ENCODE measurements at regions not wholly inside any gene's neighbourhood (a gene's known extent, or its start where the extent isn't known, plus 50 kb on each side); places are given as distances from the start of the nearest gene placed in this dataset.

DNA sequence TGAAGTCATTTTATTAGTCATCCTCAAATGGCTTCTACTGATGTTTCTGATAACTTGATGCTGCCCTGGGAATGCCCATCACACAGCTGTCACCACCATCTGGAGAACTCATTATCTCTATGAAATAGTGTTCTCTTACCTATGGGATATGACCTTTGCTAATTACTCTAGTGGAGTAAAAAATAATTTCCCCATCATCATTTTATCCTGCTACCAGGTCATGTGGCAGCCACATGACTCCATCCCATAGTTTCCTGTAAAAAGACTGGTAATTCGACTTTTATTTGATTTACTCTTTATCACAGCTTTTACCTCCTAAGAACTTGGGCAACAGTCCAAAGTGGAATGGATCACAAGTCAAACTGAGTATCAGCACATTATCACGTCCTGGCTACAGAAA lies 76.1 kb upstream of the USP25 start:
- no peaks in the 10 kb centered on the region for H3K36me3 Mint-ChIP-seq
- Histone ChIP-seq H3K27ac (ENCODE audit: low read depth, low read length) (no peak overlapping the region), H3K4me3 (ENCODE audit: low read length) (no peak overlapping the region), H3K36me3 (ENCODE audit: control insufficient read depth in 2 of 3, insufficient read depth in 3 of 3, low read length in 3 of 3) (no peaks in the 10 kb centered on the region), H3K4me1 (ENCODE audit: control insufficient read depth in 2 of 2, insufficient read depth in 2 of 2, low read length in 2 of 2) (no peaks in the 10 kb centered on the region), H3K9me3 (ENCODE audit: control insufficient read depth in 2 of 3, low read length in 3 of 3) (no peaks in the 10 kb centered on the region), H3K27me3 (ENCODE audit: control insufficient read depth in 2 of 2, insufficient read depth in 2 of 2, low read length in 2 of 2) (no peaks in the 10 kb centered on the region)
- ChIA-PET POLR2A (no interaction called here), CTCF (no interaction called here)
- DNase-seq (no peak), ATAC-seq (no peak)
- no peaks in the 10 kb centered on the region for H3K4me1 Mint-ChIP-seq
- intact Hi-C loops (cut with micrococcal nuclease) = no loop called here
- H3K27ac Mint-ChIP-seq = no peak overlapping the region
- no peaks in the 10 kb centered on the region for H3K9me3 Mint-ChIP-seq
- H3K4me3 Mint-ChIP-seq = no peak overlapping the region
- peaks cover 0 to 7% (median 3%) of the 10 kb centered on the region in 5 donors for H3K27me3 Mint-ChIP-seq

DNA sequence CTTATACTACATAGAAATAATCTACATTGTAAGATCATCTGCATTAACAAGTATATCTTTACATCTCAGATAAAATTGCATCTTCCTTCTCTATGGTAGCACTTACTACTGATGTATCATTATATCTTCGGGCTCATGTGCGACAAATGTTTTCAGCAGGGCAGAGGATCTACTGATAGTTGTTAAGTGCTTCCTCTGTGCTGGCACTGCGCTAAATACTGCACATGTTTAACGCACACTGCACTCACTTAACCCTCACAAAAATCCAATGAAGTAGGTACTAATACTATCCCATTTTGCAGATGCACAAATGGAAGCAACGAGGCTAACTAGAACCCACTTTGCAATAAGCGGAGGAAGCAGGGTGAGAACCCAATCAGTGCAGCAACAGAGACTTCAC lies 75.6 kb upstream of the USP25 start:
- DNase-seq = no peak
- Mint-ChIP-seq H3K9me3 (no peaks in the 10 kb centered on the region), H3K4me3 (no peak overlapping the region), H3K27me3 (peaks cover 0 to 6% (median 3%) of the 10 kb centered on the region in 5 donors), H3K4me1 (no peaks in the 10 kb centered on the region), H3K27ac (no peak overlapping the region), H3K36me3 (no peaks in the 10 kb centered on the region)
- no peaks in the 10 kb centered on the region for H3K36me3 ChIP-seq (ENCODE audit: control insufficient read depth in 2 of 3, insufficient read depth in 3 of 3, low read length in 3 of 3)
- no peaks in the 10 kb centered on the region for H3K9me3 ChIP-seq (ENCODE audit: control insufficient read depth in 2 of 3, low read length in 3 of 3)
- H3K4me3 ChIP-seq (ENCODE audit: low read length) = no peak overlapping the region
- ATAC-seq = no peak
- POLR2A ChIA-PET = no interaction called here
- CTCF ChIA-PET = no interaction called here
- H3K27me3 ChIP-seq (ENCODE audit: control insufficient read depth in 2 of 2, insufficient read depth in 2 of 2, low read length in 2 of 2) = no peaks in the 10 kb centered on the region
- H3K27ac ChIP-seq (ENCODE audit: low read depth, low read length) = no peak overlapping the region
- no peaks in the 10 kb centered on the region for H3K4me1 ChIP-seq (ENCODE audit: control insufficient read depth in 2 of 2, insufficient read depth in 2 of 2, low read length in 2 of 2)
- intact Hi-C loops (cut with micrococcal nuclease) = no loop called here

DNA sequence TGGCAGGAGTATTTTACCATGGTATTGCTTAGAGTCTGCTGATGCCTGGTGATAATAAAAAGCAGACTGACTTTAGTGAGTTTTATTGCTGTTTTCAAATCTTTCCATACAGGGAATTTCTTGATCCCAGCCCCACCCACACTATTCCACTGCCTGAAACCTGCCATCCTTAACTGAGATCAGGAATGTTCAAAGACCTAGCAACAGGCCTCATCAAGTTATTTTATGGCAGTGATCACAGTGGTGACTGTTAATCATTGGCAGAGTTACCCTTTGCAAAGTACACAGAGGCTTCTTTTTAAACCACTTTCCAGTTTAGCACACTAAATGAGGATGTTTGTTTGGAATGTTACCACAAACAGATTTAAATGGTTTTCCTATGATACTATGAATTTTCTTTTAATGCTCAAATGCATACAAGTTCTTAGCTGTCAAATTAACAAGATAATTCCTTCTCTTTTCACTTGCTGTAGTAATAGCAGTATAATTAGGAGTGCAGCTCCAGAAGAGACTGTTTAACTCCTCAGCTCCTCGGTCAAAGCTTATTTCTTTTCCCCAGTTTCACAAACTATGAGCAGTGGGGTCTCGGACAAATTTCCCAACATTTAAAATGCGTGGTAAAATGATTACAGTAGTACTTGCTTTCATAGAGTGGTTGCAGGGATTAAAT lies 69.9 kb upstream of the USP25 start:
- ChIA-PET CTCF (no interaction called here), POLR2A (no interaction called here)
- H3K27me3 Mint-ChIP-seq = peaks cover 0 to 5% (median 0%) of the 10 kb centered on the region in 5 donors

DNA sequence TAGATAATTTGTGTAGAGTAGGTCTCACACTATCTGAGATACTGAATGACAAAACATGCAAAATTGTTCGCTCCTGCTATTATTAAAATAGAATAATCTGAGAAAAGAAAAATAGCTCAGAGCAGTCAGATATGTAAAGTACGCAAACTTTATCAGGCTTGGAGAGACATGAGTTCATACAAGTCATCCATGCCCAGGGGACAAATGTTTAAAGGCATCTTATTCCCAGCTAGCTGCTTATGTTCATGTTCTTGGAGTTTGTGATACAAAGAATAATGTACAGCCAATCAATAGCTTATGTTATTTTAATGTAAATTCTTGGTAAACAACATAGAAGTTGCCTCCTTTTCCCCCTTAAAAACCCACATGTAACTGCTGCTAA lies 69.4 kb upstream of the USP25 start:
- Mint-ChIP-seq H3K4me3 (no peak overlapping the region), H3K9me3 (no peaks in the 10 kb centered on the region), H3K27ac (no peak overlapping the region), H3K4me1 (no peaks in the 10 kb centered on the region), H3K36me3 (no peaks in the 10 kb centered on the region), H3K27me3 (peaks cover 0 to 5% (median 0%) of the 10 kb centered on the region in 5 donors)
- Histone ChIP-seq H3K27ac (ENCODE audit: low read depth, low read length) (no peak overlapping the region), H3K4me3 (ENCODE audit: low read length) (no peak overlapping the region), H3K27me3 (ENCODE audit: control insufficient read depth in 2 of 2, insufficient read depth in 2 of 2, low read length in 2 of 2) (no peaks in the 10 kb centered on the region), H3K36me3 (ENCODE audit: control insufficient read depth in 2 of 3, insufficient read depth in 3 of 3, low read length in 3 of 3) (no peaks in the 10 kb centered on the region), H3K9me3 (ENCODE audit: control insufficient read depth in 2 of 3, low read length in 3 of 3) (no peaks in the 10 kb centered on the region), H3K4me1 (ENCODE audit: control insufficient read depth in 2 of 2, insufficient read depth in 2 of 2, low read length in 2 of 2) (no peaks in the 10 kb centered on the region)
- ATAC-seq (no peak), DNase-seq (no peak)
- intact Hi-C loops (cut with micrococcal nuclease) = no loop called here
- ChIA-PET CTCF (no interaction called here), POLR2A (no interaction called here)

More for the DNA sequence above, 69.9 kb upstream of the USP25 start:
- no peaks in the 10 kb centered on the region for H3K36me3 Mint-ChIP-seq
- Histone ChIP-seq H3K9me3 (ENCODE audit: control insufficient read depth in 2 of 3, low read length in 3 of 3) (no peaks in the 10 kb centered on the region), H3K27me3 (ENCODE audit: control insufficient read depth in 2 of 2, insufficient read depth in 2 of 2, low read length in 2 of 2) (no peaks in the 10 kb centered on the region), H3K4me3 (ENCODE audit: low read length) (no peak overlapping the region), H3K4me1 (ENCODE audit: control insufficient read depth in 2 of 2, insufficient read depth in 2 of 2, low read length in 2 of 2) (no peaks in the 10 kb centered on the region), H3K36me3 (ENCODE audit: control insufficient read depth in 2 of 3, insufficient read depth in 3 of 3, low read length in 3 of 3) (no peaks in the 10 kb centered on the region), H3K27ac (ENCODE audit: low read depth, low read length) (no peak overlapping the region)
- no peaks in the 10 kb centered on the region for H3K4me1 Mint-ChIP-seq
- no peak overlapping the region for H3K27ac Mint-ChIP-seq
- no peak overlapping the region for H3K4me3 Mint-ChIP-seq
- intact Hi-C loops (cut with micrococcal nuclease) = no loop called here
- no peaks in the 10 kb centered on the region for H3K9me3 Mint-ChIP-seq
- ATAC-seq = no peak
- no peak for DNase-seq

DNA sequence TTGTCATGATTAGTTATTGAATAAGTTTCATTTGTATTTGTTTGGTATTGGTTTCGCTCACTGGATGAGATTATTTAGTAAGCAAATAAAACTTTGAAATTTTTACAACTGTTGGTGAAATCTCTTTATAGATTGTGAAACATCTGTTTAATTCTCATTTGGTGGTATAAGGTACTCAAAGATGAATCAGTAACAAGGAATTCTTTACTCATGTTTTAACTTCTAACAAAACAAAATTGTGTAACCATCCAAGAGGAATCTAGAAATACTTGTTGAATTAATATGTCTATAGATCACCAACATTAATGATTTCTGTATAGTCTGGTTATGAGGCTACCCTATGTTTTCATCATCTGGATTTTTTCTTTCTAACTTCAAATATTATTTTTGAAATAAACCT lies 62.8 kb upstream of the USP25 start:
- Mint-ChIP-seq H3K36me3 (no peaks in the 10 kb centered on the region), H3K27me3 (no peaks in the 10 kb centered on the region), H3K27ac (no peak overlapping the region), H3K9me3 (no peaks in the 10 kb centered on the region), H3K4me1 (no peaks in the 10 kb centered on the region), H3K4me3 (no peak overlapping the region)
- no peak overlapping the region for H3K27ac ChIP-seq (ENCODE audit: low read depth, low read length)
- H3K27me3 ChIP-seq (ENCODE audit: control insufficient read depth in 2 of 2, insufficient read depth in 2 of 2, low read length in 2 of 2) = no peaks in the 10 kb centered on the region
- intact Hi-C loops (cut with micrococcal nuclease) = no loop called here
- ChIA-PET CTCF (no interaction called here), POLR2A (no interaction called here)
- no peaks in the 10 kb centered on the region for H3K36me3 ChIP-seq (ENCODE audit: control insufficient read depth in 2 of 3, insufficient read depth in 3 of 3, low read length in 3 of 3)
- no peaks in the 10 kb centered on the region for H3K9me3 ChIP-seq (ENCODE audit: control insufficient read depth in 2 of 3, low read length in 3 of 3)
- no peak for DNase-seq
- ATAC-seq = no peak
- H3K4me1 ChIP-seq (ENCODE audit: control insufficient read depth in 2 of 2, insufficient read depth in 2 of 2, low read length in 2 of 2) = no peaks in the 10 kb centered on the region
- H3K4me3 ChIP-seq (ENCODE audit: low read length) = no peak overlapping the region

DNA sequence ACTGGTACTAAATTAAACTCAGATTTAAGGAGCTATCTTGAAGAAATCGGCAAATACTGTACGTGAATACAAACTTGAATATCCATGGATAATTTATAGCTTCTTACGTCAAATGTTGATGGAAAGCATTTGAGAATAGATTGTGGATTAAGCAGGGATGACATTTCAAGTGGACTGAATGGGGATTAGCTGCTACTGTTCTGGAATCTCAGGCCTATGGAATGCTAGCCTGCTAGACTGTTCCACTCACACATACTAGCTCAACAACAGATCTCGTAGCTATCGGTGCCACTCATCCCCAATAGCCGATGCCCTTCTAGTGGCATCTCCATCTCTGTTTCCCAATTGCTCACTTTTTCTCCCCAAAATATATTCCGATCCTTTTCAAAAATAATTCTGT lies 62.0 kb upstream of the USP25 start:
- Histone ChIP-seq H3K36me3 (ENCODE audit: control insufficient read depth in 2 of 3, insufficient read depth in 3 of 3, low read length in 3 of 3) (no peaks in the 10 kb centered on the region), H3K27me3 (ENCODE audit: control insufficient read depth in 2 of 2, insufficient read depth in 2 of 2, low read length in 2 of 2) (no peaks in the 10 kb centered on the region), H3K9me3 (ENCODE audit: control insufficient read depth in 2 of 3, low read length in 3 of 3) (no peaks in the 10 kb centered on the region), H3K4me3 (ENCODE audit: low read length) (no peak overlapping the region), H3K27ac (ENCODE audit: low read depth, low read length) (no peak overlapping the region), H3K4me1 (ENCODE audit: control insufficient read depth in 2 of 2, insufficient read depth in 2 of 2, low read length in 2 of 2) (no peaks in the 10 kb centered on the region)
- Mint-ChIP-seq H3K27ac (no peak overlapping the region), H3K27me3 (no peaks in the 10 kb centered on the region), H3K4me1 (no peaks in the 10 kb centered on the region), H3K9me3 (no peaks in the 10 kb centered on the region), H3K36me3 (no peaks in the 10 kb centered on the region), H3K4me3 (no peak overlapping the region)
- ChIA-PET CTCF (no interaction called here), POLR2A (no interaction called here)
- DNase-seq (no peak), ATAC-seq (no peak)
- intact Hi-C loops (cut with micrococcal nuclease) = no loop called here

DNA sequence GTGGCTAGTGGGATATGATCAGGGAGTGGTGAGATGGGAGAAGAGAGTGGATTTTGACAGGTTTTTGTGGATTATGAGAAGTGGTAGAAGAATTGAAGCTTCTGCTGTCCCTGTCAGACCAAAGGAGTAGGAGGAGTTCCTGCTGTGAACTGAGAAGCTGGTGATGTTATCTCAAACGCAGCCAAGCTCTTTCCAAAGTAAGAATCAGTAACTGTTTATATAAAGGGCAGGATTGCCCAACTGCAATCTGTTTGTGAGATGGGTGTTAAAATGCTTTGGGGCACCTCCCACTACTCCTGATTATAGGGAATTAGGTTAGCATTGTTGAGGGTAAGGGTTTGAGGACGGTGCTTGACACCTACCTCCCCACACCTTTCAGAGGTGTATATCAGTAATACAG lies 60.5 kb upstream of the USP25 start:
- H3K9me3 ChIP-seq (ENCODE audit: control insufficient read depth in 2 of 3, low read length in 3 of 3) = no peaks in the 10 kb centered on the region
- DNase-seq (no peak), ATAC-seq (no peak)
- Mint-ChIP-seq H3K9me3 (peaks cover 0 to 3% (median 0%) of the 10 kb centered on the region in 11 donors), H3K36me3 (no peaks in the 10 kb centered on the region), H3K27me3 (no peaks in the 10 kb centered on the region), H3K4me3 (no peak overlapping the region), H3K27ac (no peak overlapping the region), H3K4me1 (no peaks in the 10 kb centered on the region)
- CTCF ChIA-PET = no interaction called here
- H3K27ac ChIP-seq (ENCODE audit: low read depth, low read length) = no peak overlapping the region
- no peak overlapping the region for H3K4me3 ChIP-seq (ENCODE audit: low read length)
- POLR2A ChIA-PET = no interaction called here
- intact Hi-C loops (cut with micrococcal nuclease) = no loop called here
- H3K36me3 ChIP-seq (ENCODE audit: control insufficient read depth in 2 of 3, insufficient read depth in 3 of 3, low read length in 3 of 3) = no peaks in the 10 kb centered on the region
- H3K27me3 ChIP-seq (ENCODE audit: control insufficient read depth in 2 of 2, insufficient read depth in 2 of 2, low read length in 2 of 2) = no peaks in the 10 kb centered on the region
- no peaks in the 10 kb centered on the region for H3K4me1 ChIP-seq (ENCODE audit: control insufficient read depth in 2 of 2, insufficient read depth in 2 of 2, low read length in 2 of 2)
